ENCODE measurements at regions not wholly inside any gene's neighbourhood (a gene's known extent, or its start where the extent isn't known, plus 50 kb on each side); places are given as distances from the start of the nearest gene placed in this dataset.

- peaks cover 6% of the 10 kb centered on the region for H3K4me1 ChIP-seq (ENCODE audit: insufficient read depth)
- no peaks in the 10 kb centered on the region for H3K36me3 ChIP-seq (ENCODE audit: insufficient read depth)
- peak; percentile 82 for ATAC-seq
- H3K79me2 ChIP-seq (replicated peaks; ENCODE audit: insufficient read depth), result no peaks in the 10 kb centered on the region
- H3K27ac Mint-ChIP-seq, result no peak overlapping the region
- no peaks in the 10 kb centered on the region for H3K9me2 ChIP-seq (ENCODE audit: insufficient read depth)
- H4K20me1 ChIP-seq (replicated peaks; ENCODE audit: insufficient read depth), result no peaks in the 10 kb centered on the region
- peak; percentile 22 to 45; a peak in 2 of 4 replicates for TF ChIP-seq CTCF (conservative IDR thresholded peaks at IDR 0.05; ENCODE audit: low read depth in 2 of 2)
- TF ChIP-seq JUNB (IDR thresholded peaks at IDR 0.05; ENCODE audit: unreplicated experiment), result no peak
- no peaks in the 10 kb centered on the region for H3K27me3 Mint-ChIP-seq (ENCODE audit: insufficient read depth, low read depth, poor library complexity)
- DNase-seq (ENCODE audit: low spot score), result peak; percentile 36
- H3K36me3 Mint-ChIP-seq (ENCODE audit: low read depth), result no peaks in the 10 kb centered on the region
- peaks cover 17% of the 10 kb centered on the region; the same call in 2 of the 3 replicates for H3K4me1 Mint-ChIP-seq
- H2AFZ ChIP-seq, result peak overlapping the region; percentile 74; the same call in 1 of the 2 replicates
- no peak overlapping the region for H3K4me3 Mint-ChIP-seq
- no peak overlapping the region for H3K4me3 ChIP-seq
- H3K27ac ChIP-seq (ENCODE audit: low read depth), result no peak overlapping the region
- H3F3A ChIP-seq (replicated peaks; ENCODE audit: low read depth), result no peaks in the 10 kb centered on the region
- no peak overlapping the region for H3K4me2 ChIP-seq
- H3K9me3 Mint-ChIP-seq, result no peaks in the 10 kb centered on the region
- H3K27me3 ChIP-seq (ENCODE audit: insufficient read depth), result no peaks in the 10 kb centered on the region
These were observed 54.8 kb upstream of the CHRNB4 start for GRCh38 chr15:78695854-78696253.

- H3K36me3 ChIP-seq (ENCODE audit: insufficient read depth), result no peaks in the 10 kb centered on the region
- H3F3A ChIP-seq (replicated peaks; ENCODE audit: low read depth), result no peaks in the 10 kb centered on the region
- H3K4me2 ChIP-seq, result no peak overlapping the region
- peaks cover 4% of the 10 kb centered on the region for H3K27me3 Mint-ChIP-seq (ENCODE audit: insufficient read depth, low read depth, poor library complexity)
- no peak overlapping the region for H3K4me3 Mint-ChIP-seq
- no peaks in the 10 kb centered on the region for H3K79me2 ChIP-seq (replicated peaks; ENCODE audit: insufficient read depth)
- no peaks in the 10 kb centered on the region for H3K9me2 ChIP-seq (ENCODE audit: insufficient read depth)
- DNase-seq (ENCODE audit: low spot score) (no peak), ATAC-seq (no peak)
- no peaks in the 10 kb centered on the region for H3K27me3 ChIP-seq (ENCODE audit: insufficient read depth)
- no peaks in the 10 kb centered on the region for H3K36me3 Mint-ChIP-seq (ENCODE audit: low read depth)
- H3K4me1 ChIP-seq (ENCODE audit: insufficient read depth), result peaks cover 6% of the 10 kb centered on the region
- no peaks in the 10 kb centered on the region for H3K9me3 Mint-ChIP-seq
- no peak overlapping the region for H3K27ac ChIP-seq (ENCODE audit: low read depth)
- no peaks in the 10 kb centered on the region for H4K20me1 ChIP-seq (replicated peaks; ENCODE audit: insufficient read depth)
- H3K4me1 Mint-ChIP-seq, result peaks cover 17% of the 10 kb centered on the region; the same call in 2 of the 3 replicates
- no peak overlapping the region for H2AFZ ChIP-seq
- no peak overlapping the region for H3K4me3 ChIP-seq
- H3K27ac Mint-ChIP-seq, result no peak overlapping the region
- no peak for TF ChIP-seq CREB1 (CRISPR knock-in tag; IDR thresholded peaks at IDR 0.05; ENCODE audit: low read depth)
- TF ChIP-seq ZNF462 (CRISPR knock-in tag; IDR thresholded peaks at IDR 0.05), result no peak
- TF ChIP-seq POLR2AphosphoS5 (IDR thresholded peaks at IDR 0.05; ENCODE audit: low read depth), result no peak
- no peak for TF ChIP-seq CTCF (conservative IDR thresholded peaks at IDR 0.05; ENCODE audit: low read depth in 2 of 2)
- no peak for TF ChIP-seq REST (IDR thresholded peaks at IDR 0.05; ENCODE audit: unreplicated experiment)
- TF ChIP-seq ZNF331 (CRISPR knock-in tag; IDR thresholded peaks at IDR 0.05; ENCODE audit: low read depth), result no peak
These were observed 54.1 kb upstream of the CHRNB4 start for GRCh38 chr15:78695046-78695671.

All from GM23338 (cell line).